H9 (cell line): ENCODE measurements at regions not wholly inside any gene's neighbourhood (a gene's known extent, or its start where the extent isn't known, plus 50 kb on each side); places are given as distances from the start of the nearest gene placed in this dataset.

Source experiments
- DNase-seq: peaks from one replicate; pipeline ENCODE4 v3.0.0-alpha.2; 2017
- H2AFZ ChIP-seq: one replicate; pipeline ENCODE4 v1.6.1; 2013; ENCODE audit warnings: mild to moderate bottlenecking, low read length, control low read depth, moderate library complexity
- H2AK5ac ChIP-seq: 2 replicates; pipeline ENCODE4 v1.6.1; 2013; ENCODE audit warnings: low read length, control low read depth, mixed read lengths; ENCODE audit not compliant: insufficient read length
- H2BK120ac ChIP-seq: one replicate; pipeline ENCODE4 v1.6.1; 2013; ENCODE audit warnings: low read depth, mild to moderate bottlenecking, low read length, control low read depth, inconsistent platforms; ENCODE audit not compliant: poor library complexity, severe bottlenecking
- H2BK12ac ChIP-seq: 2 replicates; pipeline ENCODE4 v1.6.1; 2013; ENCODE audit warnings: low read length, control low read depth, mixed read lengths, low read depth; ENCODE audit not compliant: insufficient read length
- H2BK15ac ChIP-seq: 2 replicates; pipeline ENCODE4 v1.6.1; 2013; ENCODE audit warnings: low read depth, low read length, control low read depth
- H2BK20ac ChIP-seq: one replicate; pipeline ENCODE4 v1.6.1; 2013; ENCODE audit warnings: low read depth, mild to moderate bottlenecking, low read length, control low read depth, inconsistent platforms; ENCODE audit not compliant: poor library complexity, severe bottlenecking
- H2BK5ac ChIP-seq: 2 replicates; pipeline ENCODE4 v1.6.1; 2013; ENCODE audit warnings: low read length, control low read depth, mixed read lengths; ENCODE audit not compliant: insufficient read length
- H3K14ac ChIP-seq: 2 replicates; pipeline ENCODE4 v1.6.1; 2013; ENCODE audit warnings: low read length, control low read depth; ENCODE audit not compliant: insufficient read depth
- H3K18ac ChIP-seq: 2 replicates; pipeline ENCODE4 v1.6.1; 2013; ENCODE audit warnings: low read depth, mild to moderate bottlenecking, mixed read lengths, low read length, control low read depth; ENCODE audit not compliant: insufficient read length
- H3K23ac ChIP-seq: 2 replicates; pipeline ENCODE4 v1.6.1; 2013; ENCODE audit warnings: low read length, control low read depth, mixed read lengths, low read depth; ENCODE audit not compliant: insufficient read length
- H3K23me2 ChIP-seq: 2 replicates; pipeline ENCODE4 v1.6.1; 2013; ENCODE audit warnings: low read depth, mild to moderate bottlenecking, mixed read lengths, low read length, control low read depth; ENCODE audit not compliant: insufficient read length, poor library complexity, severe bottlenecking
- H3K27ac ChIP-seq: 2 replicates; pipeline ENCODE4 v1.5.1; 2013; ENCODE audit warnings: low read length, control low read depth, mixed read lengths, low read depth; ENCODE audit not compliant: insufficient read length
- H3K27me3 ChIP-seq: 2 replicates; pipeline ENCODE4 v1.6.1; 2013; ENCODE audit warnings: low read length, control low read depth, inconsistent platforms; ENCODE audit not compliant: insufficient read depth
- H3K4ac ChIP-seq: 2 replicates; pipeline ENCODE4 v1.6.1; 2013; ENCODE audit warnings: low read depth, mild to moderate bottlenecking, control low read depth, inconsistent platforms, low read length, moderate library complexity
- H3K4me1 ChIP-seq: 2 replicates; pipeline ENCODE4 v1.6.1; 2013; ENCODE audit warnings: low read length, control low read depth, inconsistent platforms; ENCODE audit not compliant: insufficient read depth
- H3K4me2 ChIP-seq: 2 replicates; pipeline ENCODE4 v1.6.1; 2013; ENCODE audit warnings: low read length, control low read depth, mixed read lengths; ENCODE audit not compliant: insufficient read length, insufficient read depth
- H3K56ac ChIP-seq: 2 replicates; pipeline ENCODE4 v1.6.1; 2013; ENCODE audit warnings: low read depth, mild to moderate bottlenecking, mixed read lengths, low read length, control low read depth; ENCODE audit not compliant: insufficient read length
- H3K79me1 ChIP-seq: 2 replicates; pipeline ENCODE4 v1.6.1; 2013; ENCODE audit warnings: low read depth, mild to moderate bottlenecking, moderate library complexity, low read length, control low read depth, inconsistent platforms; ENCODE audit not compliant: insufficient read depth, poor library complexity, severe bottlenecking
- H3K79me2 ChIP-seq: 2 replicates; pipeline ENCODE4 v1.6.1; 2013; ENCODE audit warnings: low read length, control low read depth, inconsistent platforms; ENCODE audit not compliant: insufficient read depth
- H3K9ac ChIP-seq: 2 replicates; pipeline ENCODE4 v1.6.1; 2013; ENCODE audit warnings: low read length, control low read depth, mixed read lengths; ENCODE audit not compliant: insufficient read length; ENCODE audit errors: extremely low read depth
- H3K9me3 ChIP-seq: one replicate; pipeline ENCODE4 v1.6.1; 2013; ENCODE audit warnings: low read depth, low read length, inconsistent platforms; ENCODE audit not compliant: control insufficient read depth
- H3T11ph ChIP-seq: one replicate; pipeline ENCODE4 v1.6.1; 2013; ENCODE audit warnings: mild to moderate bottlenecking, low read length, control low read depth, inconsistent platforms
- H4K20me1 ChIP-seq: one replicate; pipeline ENCODE4 v1.6.1; 2013; ENCODE audit not compliant: control insufficient read depth, insufficient read length, insufficient read depth
- H4K5ac ChIP-seq: 2 replicates; pipeline ENCODE4 v1.6.1; 2013; ENCODE audit warnings: low read depth, mild to moderate bottlenecking, mixed read lengths, low read length, control low read depth; ENCODE audit not compliant: insufficient read length
- H4K8ac ChIP-seq: replicated peaks from 2 replicates; pipeline ENCODE4 v1.6.1; 2013; ENCODE audit warnings: low read length, control low read depth, mixed read lengths, low read depth; ENCODE audit not compliant: insufficient read length
- H4K91ac ChIP-seq: 2 replicates; pipeline ENCODE4 v1.6.1; 2013; ENCODE audit warnings: low read depth, mild to moderate bottlenecking, moderate library complexity, mixed read lengths, low read length, control low read depth; ENCODE audit not compliant: insufficient read length
- H3K27ac Mint-ChIP-seq, 3 experiments: 2 replicates in 2 of 3; 3 replicates in 1 of 3; pipeline ENCODE4 v1.8.0; 2020 to 2021; ENCODE audit warnings: mixed read lengths in 3 of 3, mild to moderate bottlenecking in 1 of 3, moderate library complexity in 1 of 3
- H3K27me3 Mint-ChIP-seq: 2 replicates; pipeline ENCODE4 v1.8.0; 2021; ENCODE audit warnings: low read depth, mild to moderate bottlenecking, moderate library complexity, mixed read lengths
- H3K36me3 Mint-ChIP-seq, 3 experiments: 2 replicates in 2 of 3; 3 replicates in 1 of 3; pipeline ENCODE4 v1.8.0; 2020 to 2021; ENCODE audit warnings: low read depth in 3 of 3, mixed read lengths in 3 of 3; ENCODE audit not compliant: insufficient read depth in 1 of 3
- H3K4me1 Mint-ChIP-seq, 2 experiments: 2 replicates each; pipeline ENCODE4 v1.8.0; 2020; ENCODE audit warnings: mixed read lengths in 2 of 2
- H3K4me3 Mint-ChIP-seq, 2 experiments: 2 replicates in 1 of 2; 3 replicates in 1 of 2; pipeline ENCODE4 v1.8.0; 2020 to 2021; ENCODE audit warnings: mild to moderate bottlenecking in 2 of 2, mixed read lengths in 2 of 2, moderate library complexity in 1 of 2
- H3K9me3 Mint-ChIP-seq, 2 experiments: 2 replicates in 1 of 2; 3 replicates in 1 of 2; pipeline ENCODE4 v1.8.0; 2020; ENCODE audit warnings: mild to moderate bottlenecking in 2 of 2, mixed read lengths in 2 of 2, moderate library complexity in 1 of 2
- CTCF ChIP-seq: fragments of 200-600 bp; sonication (generic); conservative IDR thresholded peaks from 3 replicates; pipeline ENCODE4 v1.8.0; 2021; ENCODE audit warnings: antibody characterized with exemption, mild to moderate bottlenecking
- WGBS: extraction: QIAGEN DNeasy Blood & Tissue Kit; methylation state at CpG from one replicate; pipeline ENCODE4 v1.1.7; 2013; ENCODE audit warnings: missing lambda C conversion rate, low lambda C conversion rate, mixed read lengths; ENCODE audit not compliant: insufficient read length; ENCODE audit errors: extremely low coverage; 5-methylcytosine and 5-hydroxymethylcytosine counted together

GRCh38 chr3:132167870-132168269 is 133.1 kb upstream of the CPNE4 start:
- Histone ChIP-seq H3K4ac (no peak overlapping the region), H2BK15ac (no peak overlapping the region), H3K27me3 (no peaks in the 10 kb centered on the region), H4K5ac (no peak overlapping the region), H2BK20ac (no peak overlapping the region), H3T11ph (no peak overlapping the region), H4K91ac (no peak overlapping the region), H3K4me2 (no peak overlapping the region), H3K27ac (no peak overlapping the region), H4K20me1 (no peaks in the 10 kb centered on the region), H2BK120ac (no peak overlapping the region), H3K23ac (no peak overlapping the region), H3K14ac (no peak overlapping the region), H3K23me2 (no peaks in the 10 kb centered on the region), H3K79me1 (no peaks in the 10 kb centered on the region), H3K56ac (no peak overlapping the region), H3K18ac (no peak overlapping the region), H2AK5ac (no peak overlapping the region), H2BK5ac (no peak overlapping the region), H3K4me1 (no peaks in the 10 kb centered on the region), H3K9me3 (no peaks in the 10 kb centered on the region), H4K8ac (no peak overlapping the region), H2BK12ac (no peak overlapping the region), H3K9ac (no peak overlapping the region), H2AFZ (no peak overlapping the region), H3K79me2 (no peaks in the 10 kb centered on the region)
- no peaks in the 10 kb centered on the region for H3K4me1 Mint-ChIP-seq
- no CpG with 5 or more reads among the region's 5 CpGs for WGBS
- no peaks in the 10 kb centered on the region for H3K9me3 Mint-ChIP-seq
- TF ChIP-seq CTCF, result no peak
- no peak overlapping the region for H3K4me3 Mint-ChIP-seq
- no peak overlapping the region for H3K27ac Mint-ChIP-seq
- DNase-seq, result no peak
- no peaks in the 10 kb centered on the region for H3K36me3 Mint-ChIP-seq
- H3K27me3 Mint-ChIP-seq, result peaks cover 5% of the 10 kb centered on the region
